GM23338 (cell line): ENCODE measurements at regions not wholly inside any gene's neighbourhood (a gene's known extent, or its start where the extent isn't known, plus 50 kb on each side); places are given as distances from the start of the nearest gene placed in this dataset.

ENCODE experiments used
- ATAC-seq: fragments of 200-7000 bp; cut with Tn5 transposase; 3 replicates; pipeline ENCODE4 v1.9.1; 2020
- DNase-seq: peaks from one replicate; pipeline ENCODE4 v3.0.0-alpha.2; 2015; ENCODE audit warnings: low spot score
- H2AFZ ChIP-seq: fragments of 200-600 bp; sonication (generic); 2 replicates; pipeline ENCODE4 v1.8.0; 2016; ENCODE audit warnings: antibody characterized with exemption, mild to moderate bottlenecking, moderate library complexity
- H3F3A ChIP-seq: fragments of 200-600 bp; sonication (generic); replicated peaks from 2 replicates; pipeline ENCODE4 v1.8.0; 2017; ENCODE audit warnings: antibody characterized with exemption, mixed run types, low read depth
- H3K27ac ChIP-seq: fragments of 200-600 bp; sonication (generic); 2 replicates; pipeline ENCODE4 v1.6.1; 2016; ENCODE audit warnings: low read depth
- H3K27me3 ChIP-seq: fragments of 200-600 bp; sonication (generic); 2 replicates; pipeline ENCODE4 v1.8.0; 2016; ENCODE audit warnings: mild to moderate bottlenecking, mixed run types, moderate library complexity; ENCODE audit not compliant: insufficient read depth
- H3K36me3 ChIP-seq: fragments of 200-600 bp; sonication (generic); 2 replicates; pipeline ENCODE4 v1.8.0; 2016; ENCODE audit warnings: mild to moderate bottlenecking; ENCODE audit not compliant: insufficient read depth
- H3K4me1 ChIP-seq: fragments of 200-600 bp; sonication (generic); 2 replicates; pipeline ENCODE4 v1.8.0; 2016; ENCODE audit warnings: mild to moderate bottlenecking, moderate library complexity; ENCODE audit not compliant: insufficient read depth
- H3K4me2 ChIP-seq: fragments of 200-600 bp; sonication (generic); 2 replicates; pipeline ENCODE4 v1.7.1; 2017; ENCODE audit warnings: mixed run types
- H3K4me3 ChIP-seq: fragments of 200-600 bp; sonication (generic); 2 replicates; pipeline ENCODE4 v1.6.1; 2016; ENCODE audit warnings: mixed run types
- H3K79me2 ChIP-seq: fragments of 200-600 bp; sonication (generic); replicated peaks from 2 replicates; pipeline ENCODE4 v1.8.0; 2017; ENCODE audit warnings: mild to moderate bottlenecking; ENCODE audit not compliant: insufficient read depth
- H3K9me2 ChIP-seq: fragments of 200-600 bp; sonication (generic); 2 replicates; pipeline ENCODE4 v1.8.0; 2017; ENCODE audit not compliant: insufficient read depth
- H4K20me1 ChIP-seq: fragments of 200-600 bp; sonication (generic); replicated peaks from 2 replicates; pipeline ENCODE4 v1.8.0; 2017; ENCODE audit warnings: mild to moderate bottlenecking; ENCODE audit not compliant: insufficient read depth
- H3K27ac Mint-ChIP-seq: 2 replicates; pipeline ENCODE4 v1.8.0; 2020; ENCODE audit warnings: inconsistent platforms, mild to moderate bottlenecking, moderate library complexity, mixed read lengths
- H3K27me3 Mint-ChIP-seq: 3 replicates; pipeline ENCODE4 v1.8.0; 2022; ENCODE audit warnings: low read depth, mild to moderate bottlenecking, moderate library complexity, mixed read lengths, inconsistent platforms; ENCODE audit not compliant: insufficient read depth, poor library complexity
- H3K36me3 Mint-ChIP-seq: 3 replicates; pipeline ENCODE4 v1.8.0; 2021; ENCODE audit warnings: low read depth, mild to moderate bottlenecking, inconsistent platforms, moderate library complexity, mixed read lengths
- H3K4me1 Mint-ChIP-seq: 3 replicates; pipeline ENCODE4 v1.8.0; 2020; ENCODE audit warnings: mild to moderate bottlenecking, inconsistent platforms, mixed read lengths
- H3K4me3 Mint-ChIP-seq: 3 replicates; pipeline ENCODE4 v1.8.0; 2021; ENCODE audit warnings: moderate library complexity, mild to moderate bottlenecking, inconsistent platforms, mixed read lengths
- H3K9me3 Mint-ChIP-seq: 3 replicates; pipeline ENCODE4 v1.8.0; 2020; ENCODE audit warnings: moderate library complexity, mild to moderate bottlenecking, inconsistent platforms, mixed read lengths
- CREB1 ChIP-seq: fragments of 250-450 bp; sonication (Bioruptor Pico); IDR thresholded peaks from 2 replicates; pipeline ENCODE4 v1.5.0; 2020; ENCODE audit warnings: low read depth, mild to moderate bottlenecking, moderate library complexity
- EZH2 ChIP-seq: fragments of 200-600 bp; sonication (generic); IDR thresholded peaks from one replicate; pipeline ENCODE4 v1.8.0; 2017; ENCODE audit warnings: antibody characterized with exemption, mild to moderate bottlenecking, low read depth; ENCODE audit not compliant: unreplicated experiment
- EZH2phosphoT487 ChIP-seq: fragments of 200-600 bp; sonication (generic); IDR thresholded peaks from one replicate; pipeline ENCODE4 v1.8.1; 2018; ENCODE audit warnings: antibody characterized with exemption; ENCODE audit not compliant: unreplicated experiment
- NANOG ChIP-seq: IDR thresholded peaks from 2 replicates; pipeline ENCODE4 v1.6.1; 2016; ENCODE audit warnings: antibody characterized with exemption, borderline replicate concordance
- STAT1 ChIP-seq: IDR thresholded peaks from one replicate; pipeline ENCODE4 v1.6.1; 2016; ENCODE audit warnings: antibody characterized with exemption; ENCODE audit not compliant: unreplicated experiment
- ZNF331 ChIP-seq: fragments of 250-450 bp; sonication (Bioruptor Pico); IDR thresholded peaks from 2 replicates; pipeline ENCODE4 v1.5.0; 2020; ENCODE audit warnings: low read depth, mild to moderate bottlenecking, moderate library complexity
- TF ChIP-seq, protein P1 (sequence below): fragments of 250-450 bp; sonication (Bioruptor Pico); IDR thresholded peaks from 2 replicates; pipeline ENCODE4 v1.5.0; 2020; ENCODE audit warnings: mild to moderate bottlenecking, moderate library complexity
- TF ChIP-seq, protein P2 (sequence below): IDR thresholded peaks from 2 replicates; pipeline ENCODE4 v1.6.1; 2016; ENCODE audit warnings: antibody characterized with exemption
- TF ChIP-seq, protein P3 (sequence below), 2 experiments: fragments of 200-600 bp in 1 of 2; sonication (generic) in 1 of 2; conservative IDR thresholded peaks; 2 replicates each; pipeline versions ENCODE4 v1.5.1 to v1.6.1; 2016 to 2017; ENCODE audit warnings: antibody characterized with exemption in 2 of 2, low read depth in 2 of 2, mild to moderate bottlenecking in 2 of 2, moderate library complexity in 1 of 2
- TF ChIP-seq, protein P4 (sequence below): IDR thresholded peaks from one replicate; pipeline ENCODE4 v1.6.1; 2018; ENCODE audit warnings: antibody characterized with exemption; ENCODE audit not compliant: unreplicated experiment

DNA sequence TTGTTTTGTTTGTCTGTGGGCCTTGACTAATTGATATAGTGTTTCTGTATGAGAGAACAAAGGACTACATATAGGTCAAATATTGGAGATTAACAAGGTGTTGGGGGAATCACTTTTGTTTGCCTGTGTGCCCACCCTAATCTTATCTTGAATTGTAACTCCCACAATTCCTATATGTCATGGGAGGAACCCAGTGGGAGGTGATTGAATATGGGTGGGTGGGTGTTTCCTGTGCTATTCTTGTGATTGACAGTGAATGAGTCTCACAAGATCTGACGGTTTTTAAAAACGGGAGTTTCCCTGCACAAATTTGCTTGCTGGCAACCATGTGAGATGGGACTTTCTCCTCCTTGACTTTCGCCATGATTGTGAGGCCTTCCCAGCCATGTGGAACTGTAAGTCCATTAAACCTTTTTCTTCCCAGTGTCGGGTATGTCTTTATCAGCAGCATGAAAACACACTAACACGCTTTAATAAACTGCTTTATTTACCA is 64.9 kb upstream of the HSPB3 start:
- no peaks in the 10 kb centered on the region for H3K36me3 Mint-ChIP-seq
- H3K27me3 ChIP-seq, result no peaks in the 10 kb centered on the region
- H3K4me1 ChIP-seq, result peaks cover 5% of the 10 kb centered on the region; the same call in 1 of the 2 replicates
- no peaks in the 10 kb centered on the region for H3K79me2 ChIP-seq
- H3K4me2 ChIP-seq, result no peak overlapping the region
- H3K36me3 ChIP-seq, result no peaks in the 10 kb centered on the region; the same call in 1 of the 2 replicates
- no peak for TF ChIP-seq STAT1
- TF ChIP-seq ZNF331 (CRISPR knock-in tag), result no peak
- no peak for TF ChIP-seq EZH2phosphoT487
- TF ChIP-seq CREB1 (CRISPR knock-in tag), result no peak
- TF ChIP-seq, protein P1, sequence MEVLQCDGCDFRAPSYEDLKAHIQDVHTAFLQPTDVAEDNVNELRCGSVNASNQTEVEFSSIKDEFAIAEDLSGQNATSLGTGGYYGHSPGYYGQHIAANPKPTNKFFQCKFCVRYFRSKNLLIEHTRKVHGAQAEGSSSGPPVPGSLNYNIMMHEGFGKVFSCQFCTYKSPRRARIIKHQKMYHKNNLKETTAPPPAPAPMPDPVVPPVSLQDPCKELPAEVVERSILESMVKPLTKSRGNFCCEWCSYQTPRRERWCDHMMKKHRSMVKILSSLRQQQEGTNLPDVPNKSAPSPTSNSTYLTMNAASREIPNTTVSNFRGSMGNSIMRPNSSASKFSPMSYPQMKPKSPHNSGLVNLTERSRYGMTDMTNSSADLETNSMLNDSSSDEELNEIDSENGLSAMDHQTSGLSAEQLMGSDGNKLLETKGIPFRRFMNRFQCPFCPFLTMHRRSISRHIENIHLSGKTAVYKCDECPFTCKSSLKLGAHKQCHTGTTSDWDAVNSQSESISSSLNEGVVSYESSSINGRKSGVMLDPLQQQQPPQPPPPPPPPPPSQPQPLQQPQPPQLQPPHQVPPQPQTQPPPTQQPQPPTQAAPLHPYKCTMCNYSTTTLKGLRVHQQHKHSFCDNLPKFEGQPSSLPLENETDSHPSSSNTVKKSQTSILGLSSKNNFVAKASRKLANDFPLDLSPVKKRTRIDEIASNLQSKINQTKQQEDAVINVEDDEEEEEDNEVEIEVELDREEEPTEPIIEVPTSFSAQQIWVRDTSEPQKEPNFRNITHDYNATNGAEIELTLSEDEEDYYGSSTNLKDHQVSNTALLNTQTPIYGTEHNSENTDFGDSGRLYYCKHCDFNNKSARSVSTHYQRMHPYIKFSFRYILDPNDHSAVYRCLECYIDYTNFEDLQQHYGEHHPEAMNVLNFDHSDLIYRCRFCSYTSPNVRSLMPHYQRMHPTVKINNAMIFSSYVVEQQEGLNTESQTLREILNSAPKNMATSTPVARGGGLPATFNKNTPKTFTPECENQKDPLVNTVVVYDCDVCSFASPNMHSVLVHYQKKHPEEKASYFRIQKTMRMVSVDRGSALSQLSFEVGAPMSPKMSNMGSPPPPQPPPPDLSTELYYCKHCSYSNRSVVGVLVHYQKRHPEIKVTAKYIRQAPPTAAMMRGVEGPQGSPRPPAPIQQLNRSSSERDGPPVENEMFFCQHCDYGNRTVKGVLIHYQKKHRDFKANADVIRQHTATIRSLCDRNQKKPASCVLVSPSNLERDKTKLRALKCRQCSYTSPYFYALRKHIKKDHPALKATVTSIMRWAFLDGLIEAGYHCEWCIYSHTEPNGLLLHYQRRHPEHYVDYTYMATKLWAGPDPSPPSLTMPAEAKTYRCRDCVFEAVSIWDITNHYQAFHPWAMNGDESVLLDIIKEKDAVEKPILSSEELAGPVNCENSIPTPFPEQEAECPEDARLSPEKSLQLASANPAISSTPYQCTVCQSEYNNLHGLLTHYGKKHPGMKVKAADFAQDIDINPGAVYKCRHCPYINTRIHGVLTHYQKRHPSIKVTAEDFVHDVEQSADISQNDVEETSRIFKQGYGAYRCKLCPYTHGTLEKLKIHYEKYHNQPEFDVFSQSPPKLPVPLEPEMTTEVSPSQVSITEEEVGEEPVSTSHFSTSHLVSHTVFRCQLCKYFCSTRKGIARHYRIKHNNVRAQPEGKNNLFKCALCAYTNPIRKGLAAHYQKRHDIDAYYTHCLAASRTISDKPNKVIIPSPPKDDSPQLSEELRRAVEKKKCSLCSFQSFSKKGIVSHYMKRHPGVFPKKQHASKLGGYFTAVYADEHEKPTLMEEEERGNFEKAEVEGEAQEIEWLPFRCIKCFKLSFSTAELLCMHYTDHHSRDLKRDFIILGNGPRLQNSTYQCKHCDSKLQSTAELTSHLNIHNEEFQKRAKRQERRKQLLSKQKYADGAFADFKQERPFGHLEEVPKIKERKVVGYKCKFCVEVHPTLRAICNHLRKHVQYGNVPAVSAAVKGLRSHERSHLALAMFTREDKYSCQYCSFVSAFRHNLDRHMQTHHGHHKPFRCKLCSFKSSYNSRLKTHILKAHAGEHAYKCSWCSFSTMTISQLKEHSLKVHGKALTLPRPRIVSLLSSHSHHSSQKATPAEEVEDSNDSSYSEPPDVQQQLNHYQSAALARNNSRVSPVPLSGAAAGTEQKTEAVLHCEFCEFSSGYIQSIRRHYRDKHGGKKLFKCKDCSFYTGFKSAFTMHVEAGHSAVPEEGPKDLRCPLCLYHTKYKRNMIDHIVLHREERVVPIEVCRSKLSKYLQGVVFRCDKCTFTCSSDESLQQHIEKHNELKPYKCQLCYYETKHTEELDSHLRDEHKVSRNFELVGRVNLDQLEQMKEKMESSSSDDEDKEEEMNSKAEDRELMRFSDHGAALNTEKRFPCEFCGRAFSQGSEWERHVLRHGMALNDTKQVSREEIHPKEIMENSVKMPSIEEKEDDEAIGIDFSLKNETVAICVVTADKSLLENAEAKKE (CRISPR knock-in tag), result no peak
- TF ChIP-seq, protein P2, sequence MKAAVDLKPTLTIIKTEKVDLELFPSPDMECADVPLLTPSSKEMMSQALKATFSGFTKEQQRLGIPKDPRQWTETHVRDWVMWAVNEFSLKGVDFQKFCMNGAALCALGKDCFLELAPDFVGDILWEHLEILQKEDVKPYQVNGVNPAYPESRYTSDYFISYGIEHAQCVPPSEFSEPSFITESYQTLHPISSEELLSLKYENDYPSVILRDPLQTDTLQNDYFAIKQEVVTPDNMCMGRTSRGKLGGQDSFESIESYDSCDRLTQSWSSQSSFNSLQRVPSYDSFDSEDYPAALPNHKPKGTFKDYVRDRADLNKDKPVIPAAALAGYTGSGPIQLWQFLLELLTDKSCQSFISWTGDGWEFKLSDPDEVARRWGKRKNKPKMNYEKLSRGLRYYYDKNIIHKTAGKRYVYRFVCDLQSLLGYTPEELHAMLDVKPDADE, result no peak
- TF ChIP-seq, protein P3, sequence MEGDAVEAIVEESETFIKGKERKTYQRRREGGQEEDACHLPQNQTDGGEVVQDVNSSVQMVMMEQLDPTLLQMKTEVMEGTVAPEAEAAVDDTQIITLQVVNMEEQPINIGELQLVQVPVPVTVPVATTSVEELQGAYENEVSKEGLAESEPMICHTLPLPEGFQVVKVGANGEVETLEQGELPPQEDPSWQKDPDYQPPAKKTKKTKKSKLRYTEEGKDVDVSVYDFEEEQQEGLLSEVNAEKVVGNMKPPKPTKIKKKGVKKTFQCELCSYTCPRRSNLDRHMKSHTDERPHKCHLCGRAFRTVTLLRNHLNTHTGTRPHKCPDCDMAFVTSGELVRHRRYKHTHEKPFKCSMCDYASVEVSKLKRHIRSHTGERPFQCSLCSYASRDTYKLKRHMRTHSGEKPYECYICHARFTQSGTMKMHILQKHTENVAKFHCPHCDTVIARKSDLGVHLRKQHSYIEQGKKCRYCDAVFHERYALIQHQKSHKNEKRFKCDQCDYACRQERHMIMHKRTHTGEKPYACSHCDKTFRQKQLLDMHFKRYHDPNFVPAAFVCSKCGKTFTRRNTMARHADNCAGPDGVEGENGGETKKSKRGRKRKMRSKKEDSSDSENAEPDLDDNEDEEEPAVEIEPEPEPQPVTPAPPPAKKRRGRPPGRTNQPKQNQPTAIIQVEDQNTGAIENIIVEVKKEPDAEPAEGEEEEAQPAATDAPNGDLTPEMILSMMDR (conservative IDR thresholded peaks at IDR 0.05; ENCODE audit: low read depth in 2 of 2), result no peak
- TF ChIP-seq, protein P4, sequence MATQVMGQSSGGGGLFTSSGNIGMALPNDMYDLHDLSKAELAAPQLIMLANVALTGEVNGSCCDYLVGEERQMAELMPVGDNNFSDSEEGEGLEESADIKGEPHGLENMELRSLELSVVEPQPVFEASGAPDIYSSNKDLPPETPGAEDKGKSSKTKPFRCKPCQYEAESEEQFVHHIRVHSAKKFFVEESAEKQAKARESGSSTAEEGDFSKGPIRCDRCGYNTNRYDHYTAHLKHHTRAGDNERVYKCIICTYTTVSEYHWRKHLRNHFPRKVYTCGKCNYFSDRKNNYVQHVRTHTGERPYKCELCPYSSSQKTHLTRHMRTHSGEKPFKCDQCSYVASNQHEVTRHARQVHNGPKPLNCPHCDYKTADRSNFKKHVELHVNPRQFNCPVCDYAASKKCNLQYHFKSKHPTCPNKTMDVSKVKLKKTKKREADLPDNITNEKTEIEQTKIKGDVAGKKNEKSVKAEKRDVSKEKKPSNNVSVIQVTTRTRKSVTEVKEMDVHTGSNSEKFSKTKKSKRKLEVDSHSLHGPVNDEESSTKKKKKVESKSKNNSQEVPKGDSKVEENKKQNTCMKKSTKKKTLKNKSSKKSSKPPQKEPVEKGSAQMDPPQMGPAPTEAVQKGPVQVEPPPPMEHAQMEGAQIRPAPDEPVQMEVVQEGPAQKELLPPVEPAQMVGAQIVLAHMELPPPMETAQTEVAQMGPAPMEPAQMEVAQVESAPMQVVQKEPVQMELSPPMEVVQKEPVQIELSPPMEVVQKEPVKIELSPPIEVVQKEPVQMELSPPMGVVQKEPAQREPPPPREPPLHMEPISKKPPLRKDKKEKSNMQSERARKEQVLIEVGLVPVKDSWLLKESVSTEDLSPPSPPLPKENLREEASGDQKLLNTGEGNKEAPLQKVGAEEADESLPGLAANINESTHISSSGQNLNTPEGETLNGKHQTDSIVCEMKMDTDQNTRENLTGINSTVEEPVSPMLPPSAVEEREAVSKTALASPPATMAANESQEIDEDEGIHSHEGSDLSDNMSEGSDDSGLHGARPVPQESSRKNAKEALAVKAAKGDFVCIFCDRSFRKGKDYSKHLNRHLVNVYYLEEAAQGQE, result no peak
- TF ChIP-seq EZH2, result no peak
- TF ChIP-seq NANOG, result no peak
- H3K4me3 Mint-ChIP-seq, result no peak overlapping the region
- no peak overlapping the region for H3K4me3 ChIP-seq
- ATAC-seq, result no peak
- H3K9me3 Mint-ChIP-seq, result no peaks in the 10 kb centered on the region; the same call in 2 of the 3 replicates
- DNase-seq, result no peak
- no peaks in the 10 kb centered on the region for H4K20me1 ChIP-seq
- H3K9me2 ChIP-seq, result 0 out of 2 replicates have a peak, but pooled peaks cover 3% of the 10 kb centered on the region
- H3K4me1 Mint-ChIP-seq, result peaks cover 3% of the 10 kb centered on the region
- no peak overlapping the region for H3K27ac Mint-ChIP-seq
- no peaks in the 10 kb centered on the region for H3K27me3 Mint-ChIP-seq
- no peak overlapping the region for H3K27ac ChIP-seq
- H3F3A ChIP-seq, result no peaks in the 10 kb centered on the region
- peak overlapping the region; percentile 78; the same call in 1 of the 2 replicates for H2AFZ ChIP-seq
